ENCODE measurements at regions not wholly inside any gene's neighbourhood (a gene's known extent, or its start where the extent isn't known, plus 50 kb on each side); places are given as distances from the start of the nearest gene placed in this dataset.

DNA sequence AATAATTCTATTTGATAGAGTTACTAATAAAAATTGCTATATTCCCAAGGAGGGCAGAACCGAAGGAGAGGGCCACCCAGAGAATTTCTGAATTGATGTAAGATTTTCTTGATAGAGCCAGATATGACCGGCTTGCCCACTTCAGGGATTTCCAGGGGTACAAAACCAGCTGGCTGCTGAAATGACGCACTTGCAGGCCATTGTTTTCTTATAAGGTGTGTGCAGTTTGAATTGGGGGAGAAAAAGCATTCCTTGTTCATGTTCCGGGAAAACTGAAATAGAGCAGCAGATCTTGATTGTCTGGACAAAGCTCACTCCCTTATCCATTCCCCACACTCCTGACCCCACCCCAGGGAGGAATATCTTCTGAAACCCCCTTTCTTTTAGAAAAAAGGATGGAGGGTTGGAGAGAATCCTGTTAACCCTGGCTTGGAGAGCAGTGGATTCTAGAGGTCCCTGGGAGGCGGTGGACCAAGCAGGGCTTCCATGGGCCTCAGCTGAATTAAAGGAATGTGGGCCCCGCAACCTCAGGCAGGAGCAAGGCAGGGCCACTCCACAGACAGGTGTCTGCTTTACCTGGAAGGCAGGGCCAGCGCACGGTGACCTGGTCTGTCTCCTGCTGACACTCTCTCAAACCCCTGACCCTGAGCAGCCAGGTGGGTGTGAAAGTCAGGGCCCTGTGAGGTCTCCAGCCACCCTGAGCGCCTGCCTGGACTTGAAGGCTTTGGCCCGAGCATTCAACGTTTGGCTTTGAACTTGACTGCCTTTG lies 96.4 kb downstream of the TMEM170B start:
- peaks cover 1% of the 10 kb centered on the region for H3K4me1 ChIP-seq (ENCODE audit: insufficient read depth)
- no peak overlapping the region for H3K27ac ChIP-seq
- WGBS, 3 donors, result 92 to 96% (median 95%) methylated on average over 11 of the region's 11 CpGs
- no peaks in the 10 kb centered on the region for H3K27me3 ChIP-seq
- DNase-seq, result no peak
- H3K9me3 ChIP-seq, result no peaks in the 10 kb centered on the region
- TF ChIP-seq EP300 (IDR thresholded peaks at IDR 0.05) (no peak), POLR2A (IDR thresholded peaks at IDR 0.05) (no peak)
- TF ChIP-seq, protein P1, sequence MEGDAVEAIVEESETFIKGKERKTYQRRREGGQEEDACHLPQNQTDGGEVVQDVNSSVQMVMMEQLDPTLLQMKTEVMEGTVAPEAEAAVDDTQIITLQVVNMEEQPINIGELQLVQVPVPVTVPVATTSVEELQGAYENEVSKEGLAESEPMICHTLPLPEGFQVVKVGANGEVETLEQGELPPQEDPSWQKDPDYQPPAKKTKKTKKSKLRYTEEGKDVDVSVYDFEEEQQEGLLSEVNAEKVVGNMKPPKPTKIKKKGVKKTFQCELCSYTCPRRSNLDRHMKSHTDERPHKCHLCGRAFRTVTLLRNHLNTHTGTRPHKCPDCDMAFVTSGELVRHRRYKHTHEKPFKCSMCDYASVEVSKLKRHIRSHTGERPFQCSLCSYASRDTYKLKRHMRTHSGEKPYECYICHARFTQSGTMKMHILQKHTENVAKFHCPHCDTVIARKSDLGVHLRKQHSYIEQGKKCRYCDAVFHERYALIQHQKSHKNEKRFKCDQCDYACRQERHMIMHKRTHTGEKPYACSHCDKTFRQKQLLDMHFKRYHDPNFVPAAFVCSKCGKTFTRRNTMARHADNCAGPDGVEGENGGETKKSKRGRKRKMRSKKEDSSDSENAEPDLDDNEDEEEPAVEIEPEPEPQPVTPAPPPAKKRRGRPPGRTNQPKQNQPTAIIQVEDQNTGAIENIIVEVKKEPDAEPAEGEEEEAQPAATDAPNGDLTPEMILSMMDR (IDR thresholded peaks at IDR 0.05), result no peak
- intact Hi-C loops (cut with DNase I), result no loop called here
- H3K4me3 ChIP-seq, result no peak overlapping the region
- no peaks in the 10 kb centered on the region for H3K36me3 ChIP-seq

DNA sequence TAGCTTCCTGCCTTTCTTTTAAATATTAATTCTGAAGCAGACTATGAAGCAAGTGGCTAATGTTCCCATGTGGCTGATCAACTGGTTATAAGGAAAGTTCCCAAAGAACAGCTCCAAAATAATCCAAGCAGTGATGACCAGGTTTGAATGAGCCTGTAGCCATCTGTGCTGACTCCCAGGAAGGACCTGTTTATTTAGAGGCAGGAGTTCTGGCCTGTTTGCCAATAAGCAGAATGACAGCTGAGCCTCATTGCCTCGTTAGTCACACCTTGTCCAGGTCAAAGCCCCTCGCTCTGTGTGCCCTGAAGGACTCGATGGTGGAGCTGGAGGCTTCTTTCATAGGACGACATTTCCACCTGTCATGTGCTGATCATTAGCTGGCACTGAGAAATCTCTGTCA lies 97.4 kb downstream of the TMEM170B start:
- intact Hi-C loops (cut with DNase I), result no loop called here
- H3K36me3 ChIP-seq, result no peaks in the 10 kb centered on the region
- TF ChIP-seq POLR2A (IDR thresholded peaks at IDR 0.05) (no peak), EP300 (IDR thresholded peaks at IDR 0.05) (no peak)
- TF ChIP-seq, protein P1 (IDR thresholded peaks at IDR 0.05), result no peak
- no peak overlapping the region for H3K27ac ChIP-seq
- peaks cover 2% of the 10 kb centered on the region for H3K4me1 ChIP-seq (ENCODE audit: insufficient read depth)
- H3K4me3 ChIP-seq, result no peak overlapping the region
- 88 to 92% (median 90%) methylated on average over 4 of the region's 4 CpGs for WGBS, 3 donors
- DNase-seq, result no peak
- no peaks in the 10 kb centered on the region for H3K9me3 ChIP-seq
- no peaks in the 10 kb centered on the region for H3K27me3 ChIP-seq

DNA sequence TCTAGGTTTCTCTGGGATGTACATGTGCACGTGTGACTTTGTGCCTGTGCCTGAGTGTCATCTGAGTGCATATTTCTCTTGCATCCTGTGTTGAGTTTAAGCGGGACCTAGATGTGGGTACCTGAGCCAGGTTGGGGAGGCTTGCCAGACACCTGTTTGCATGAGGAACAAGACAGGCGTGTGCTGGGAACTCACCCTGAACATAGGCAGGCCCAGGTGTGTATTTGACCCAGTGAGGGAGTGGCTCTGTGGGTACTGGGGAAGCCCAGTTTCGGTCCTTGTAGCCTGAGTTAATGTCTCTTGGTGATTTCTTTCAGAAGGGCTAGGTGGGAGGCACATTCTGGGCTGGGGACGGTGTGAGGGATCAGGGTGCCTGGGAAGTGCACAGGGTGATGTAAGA lies 98.6 kb downstream of the TMEM170B start:
- no peaks in the 10 kb centered on the region for H3K9me3 ChIP-seq
- no peak overlapping the region for H3K4me3 ChIP-seq
- peaks cover 4% of the 10 kb centered on the region for H3K4me1 ChIP-seq (ENCODE audit: insufficient read depth)
- no peaks in the 10 kb centered on the region for H3K36me3 ChIP-seq
- whole genome bisulfite sequencing, 3 donors, result 94 to 96% (median 96%) methylated on average over 5 of the region's 5 CpGs
- H3K27me3 ChIP-seq, result no peaks in the 10 kb centered on the region
- H3K27ac ChIP-seq, result no peak overlapping the region
- intact Hi-C loops (cut with DNase I), result no loop called here
- TF ChIP-seq EP300 (IDR thresholded peaks at IDR 0.05) (no peak), POLR2A (IDR thresholded peaks at IDR 0.05) (no peak)
- TF ChIP-seq, protein P1 (IDR thresholded peaks at IDR 0.05), result no peak
- DNase-seq, result no peak

DNA sequence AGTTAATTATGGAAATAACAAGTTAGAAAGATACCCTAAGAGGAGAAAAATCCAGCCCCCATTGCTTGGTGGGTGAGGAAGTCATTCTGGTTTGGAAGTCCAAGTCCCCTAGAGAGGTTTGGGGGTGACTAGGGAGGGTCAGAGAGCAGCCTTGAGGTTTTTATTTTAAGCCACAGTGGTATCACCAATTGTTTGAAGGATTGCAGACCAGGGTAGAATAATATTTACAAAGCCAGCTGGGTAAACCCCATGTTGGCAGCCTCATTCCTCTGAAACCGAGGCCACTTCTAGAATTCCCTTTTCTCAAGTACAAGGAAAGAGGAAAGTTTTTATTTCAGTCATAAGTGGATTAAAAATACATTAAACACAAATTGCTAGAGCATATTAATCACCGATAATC lies 99.7 kb downstream of the TMEM170B start:
- Histone ChIP-seq H3K27ac (no peak overlapping the region), H3K4me3 (no peak overlapping the region), H3K36me3 (no peaks in the 10 kb centered on the region), H3K27me3 (no peaks in the 10 kb centered on the region), H3K4me1 (ENCODE audit: insufficient read depth) (peaks cover 4% of the 10 kb centered on the region), H3K9me3 (no peaks in the 10 kb centered on the region)
- TF ChIP-seq, protein P1 (IDR thresholded peaks at IDR 0.05), result no peak
- TF ChIP-seq EP300 (IDR thresholded peaks at IDR 0.05) (no peak), POLR2A (IDR thresholded peaks at IDR 0.05) (no peak)
- WGBS, 3 donors, result 39 to 55% (median 46%) methylated on average over 2 of the region's 2 CpGs
- intact Hi-C loops (cut with DNase I), result no loop called here
- DNase-seq, result no peak

All from ovary (tissue), 7 donors.